Fibroblast of the aortic adventitia (primary cell): ENCODE measurements at regions not wholly inside any gene's neighbourhood (a gene's known extent, or its start where the extent isn't known, plus 50 kb on each side); places are given as distances from the start of the nearest gene placed in this dataset.
A peak's percentile ranks its signal among the peaks of the same experiment; 100 is the strongest.

Experiments used
- DNase-seq: peaks from one replicate; pipeline ENCODE4 v3.0.0-alpha.2; 2010; ENCODE audit warnings: low read depth
- H3K4me3 ChIP-seq: 2 replicates; pipeline ENCODE4 v1.5.1; 2011; ENCODE audit warnings: low read depth, mild to moderate bottlenecking, control low read depth, low read length, moderate library complexity
- TF ChIP-seq, protein P1 (sequence below): IDR thresholded peaks from 2 replicates; pipeline ENCODE4 v1.5.1; 2011; ENCODE audit warnings: mild to moderate bottlenecking, low read length, control low read depth, inconsistent platforms; ENCODE audit not compliant: insufficient read depth

DNA sequence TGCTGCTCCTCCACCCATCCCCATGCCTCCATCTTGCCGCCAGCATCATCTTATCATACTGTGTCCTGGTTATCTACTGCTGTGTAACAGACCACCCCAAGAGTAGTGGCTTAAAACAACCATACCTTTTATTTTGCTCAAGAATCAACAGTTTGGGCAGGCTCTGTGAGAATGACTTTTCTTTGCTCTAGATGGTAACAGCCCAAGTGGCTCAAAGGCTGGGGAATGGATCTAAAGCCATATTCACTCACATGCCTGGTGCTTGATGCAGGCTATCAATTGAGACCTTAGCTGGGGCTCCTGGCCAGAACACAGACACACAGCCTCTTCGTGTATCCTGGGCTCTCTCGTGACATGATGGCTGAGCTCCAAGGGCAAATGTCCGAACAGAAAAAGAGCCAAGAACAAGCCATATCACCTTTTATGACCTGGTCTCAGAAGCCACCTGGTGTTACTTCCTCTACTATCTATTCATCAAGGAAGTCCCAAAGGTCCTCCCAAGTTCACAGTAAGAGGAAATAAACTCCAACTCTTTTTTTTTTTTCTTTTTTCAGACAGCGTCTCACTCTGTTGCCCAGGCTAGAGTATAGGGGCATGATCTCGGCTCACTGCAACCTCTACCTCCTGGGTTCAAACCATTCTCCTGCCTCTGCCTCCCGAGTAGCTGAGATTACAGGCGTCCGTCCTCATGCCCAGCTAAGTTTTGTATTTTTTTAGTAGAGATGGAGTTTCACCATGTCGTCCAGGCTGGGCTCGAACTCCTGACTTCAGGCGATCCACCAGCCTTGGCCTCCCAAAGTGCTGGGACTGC is 159.3 kb upstream of the JARID2 start:
- DNase-seq = no peak
- TF ChIP-seq, protein P1, sequence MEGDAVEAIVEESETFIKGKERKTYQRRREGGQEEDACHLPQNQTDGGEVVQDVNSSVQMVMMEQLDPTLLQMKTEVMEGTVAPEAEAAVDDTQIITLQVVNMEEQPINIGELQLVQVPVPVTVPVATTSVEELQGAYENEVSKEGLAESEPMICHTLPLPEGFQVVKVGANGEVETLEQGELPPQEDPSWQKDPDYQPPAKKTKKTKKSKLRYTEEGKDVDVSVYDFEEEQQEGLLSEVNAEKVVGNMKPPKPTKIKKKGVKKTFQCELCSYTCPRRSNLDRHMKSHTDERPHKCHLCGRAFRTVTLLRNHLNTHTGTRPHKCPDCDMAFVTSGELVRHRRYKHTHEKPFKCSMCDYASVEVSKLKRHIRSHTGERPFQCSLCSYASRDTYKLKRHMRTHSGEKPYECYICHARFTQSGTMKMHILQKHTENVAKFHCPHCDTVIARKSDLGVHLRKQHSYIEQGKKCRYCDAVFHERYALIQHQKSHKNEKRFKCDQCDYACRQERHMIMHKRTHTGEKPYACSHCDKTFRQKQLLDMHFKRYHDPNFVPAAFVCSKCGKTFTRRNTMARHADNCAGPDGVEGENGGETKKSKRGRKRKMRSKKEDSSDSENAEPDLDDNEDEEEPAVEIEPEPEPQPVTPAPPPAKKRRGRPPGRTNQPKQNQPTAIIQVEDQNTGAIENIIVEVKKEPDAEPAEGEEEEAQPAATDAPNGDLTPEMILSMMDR = no peak
- H3K4me3 ChIP-seq = no peak overlapping the region

DNA sequence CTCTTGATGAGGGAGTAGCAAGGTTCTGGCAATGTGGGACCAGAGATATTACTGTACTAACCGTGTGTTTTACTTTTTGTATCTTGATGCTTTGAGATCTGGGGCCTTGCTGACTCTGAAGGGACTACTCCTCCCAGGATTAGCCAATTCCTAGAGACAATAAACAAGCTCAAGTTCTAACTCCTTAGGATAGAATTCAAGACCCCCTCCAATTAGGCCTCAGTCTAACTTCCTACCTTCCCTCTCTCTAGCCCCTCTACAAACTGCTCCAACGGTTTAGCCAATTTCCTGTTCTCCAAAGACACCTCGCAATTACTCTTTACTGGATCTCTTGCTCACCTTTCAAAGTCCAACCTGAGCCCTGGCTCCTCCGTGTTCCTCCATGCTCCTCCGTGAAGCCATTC is 158.7 kb upstream of the JARID2 start:
- DNase-seq = no peak
- TF ChIP-seq, protein P1 = no peak
- no peak overlapping the region for H3K4me3 ChIP-seq

DNA sequence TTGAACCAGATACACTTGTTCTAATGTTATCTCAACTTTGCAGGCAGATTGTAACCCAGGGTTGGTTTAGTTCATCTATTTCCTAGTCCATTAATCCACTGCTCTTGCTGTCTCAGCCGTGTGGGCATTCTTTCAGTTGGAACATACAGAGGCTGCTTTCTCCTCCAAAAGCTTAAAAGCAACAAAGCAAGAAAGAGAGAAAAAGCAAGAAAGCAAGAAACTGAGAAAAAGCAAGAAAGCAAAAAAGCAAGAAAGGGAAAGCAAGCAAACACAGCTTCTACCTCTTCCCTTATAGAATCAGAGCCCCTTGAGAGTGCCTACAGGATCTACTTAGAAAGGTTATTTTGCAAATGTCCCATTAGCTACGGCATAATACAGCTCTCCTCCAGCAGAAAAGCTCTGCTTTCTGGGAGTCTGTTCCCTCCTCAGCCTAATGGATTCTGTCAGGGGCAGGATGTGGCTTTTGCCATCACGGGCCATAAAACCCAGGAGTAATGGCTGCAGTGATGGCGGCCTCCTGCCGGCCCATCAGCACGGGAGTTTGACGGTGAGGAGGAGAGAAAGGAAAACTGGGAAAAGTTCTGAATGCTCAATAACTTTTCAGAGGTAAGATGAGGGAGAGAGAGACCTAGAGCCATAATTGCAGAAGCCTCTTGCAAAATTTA is 156.8 kb upstream of the JARID2 start:
- TF ChIP-seq, protein P1 = no peak
- DNase-seq = no peak
- H3K4me3 ChIP-seq = no peak overlapping the region

DNA sequence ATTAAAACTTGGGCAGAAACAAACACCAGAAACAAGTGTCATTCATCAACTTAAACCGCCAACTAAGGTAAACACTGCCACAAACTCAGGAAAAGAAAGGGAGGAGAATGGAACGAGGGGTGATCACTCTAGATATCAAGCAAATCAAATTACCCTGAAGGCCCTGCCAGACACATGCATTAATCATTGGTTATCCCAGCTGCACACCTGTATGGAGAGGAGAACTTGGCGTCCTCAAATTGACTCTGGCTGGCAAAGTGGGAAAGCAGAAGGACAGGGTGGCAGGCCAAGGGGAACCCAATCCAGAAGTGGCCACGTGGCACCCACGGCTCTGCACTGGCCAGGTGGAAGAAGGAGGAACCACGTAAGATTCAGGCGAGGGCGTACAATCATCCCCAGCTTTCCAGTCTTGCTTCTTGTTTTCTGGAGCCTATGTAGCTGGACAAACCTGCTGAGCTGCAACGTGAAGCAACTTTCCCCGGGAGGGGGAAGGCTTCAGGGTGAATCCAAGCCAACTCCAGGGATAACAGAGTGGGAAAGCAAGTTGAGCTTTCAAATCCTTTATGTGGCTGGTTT is 156.2 kb upstream of the JARID2 start:
- TF ChIP-seq, protein P1 = no peak
- no peak for DNase-seq
- H3K4me3 ChIP-seq = no peak overlapping the region

DNA sequence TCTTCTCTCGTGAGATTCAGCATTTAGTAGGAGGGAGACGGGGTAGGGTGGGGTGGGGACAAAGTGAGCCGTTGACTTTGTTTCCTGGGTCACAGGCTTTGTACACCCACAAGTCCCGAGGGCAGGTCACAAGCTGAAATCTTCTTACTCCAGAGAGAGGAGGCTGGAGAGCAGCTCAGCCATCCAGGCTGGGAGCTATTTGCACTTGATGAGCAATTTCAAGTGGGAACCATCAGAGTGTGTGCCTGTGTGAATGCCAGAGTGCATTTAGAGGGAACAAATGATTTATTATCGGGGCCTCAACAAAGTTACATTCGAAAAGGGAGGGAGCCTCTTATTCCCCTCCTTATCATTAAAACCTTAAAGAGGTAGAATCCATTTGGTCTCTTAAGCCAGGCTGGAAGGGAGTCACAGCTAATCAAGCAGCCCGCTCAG is 155.7 kb upstream of the JARID2 start:
- DNase-seq = peak; percentile 11
- TF ChIP-seq, protein P1 = no peak
- H3K4me3 ChIP-seq = no peak overlapping the region

DNA sequence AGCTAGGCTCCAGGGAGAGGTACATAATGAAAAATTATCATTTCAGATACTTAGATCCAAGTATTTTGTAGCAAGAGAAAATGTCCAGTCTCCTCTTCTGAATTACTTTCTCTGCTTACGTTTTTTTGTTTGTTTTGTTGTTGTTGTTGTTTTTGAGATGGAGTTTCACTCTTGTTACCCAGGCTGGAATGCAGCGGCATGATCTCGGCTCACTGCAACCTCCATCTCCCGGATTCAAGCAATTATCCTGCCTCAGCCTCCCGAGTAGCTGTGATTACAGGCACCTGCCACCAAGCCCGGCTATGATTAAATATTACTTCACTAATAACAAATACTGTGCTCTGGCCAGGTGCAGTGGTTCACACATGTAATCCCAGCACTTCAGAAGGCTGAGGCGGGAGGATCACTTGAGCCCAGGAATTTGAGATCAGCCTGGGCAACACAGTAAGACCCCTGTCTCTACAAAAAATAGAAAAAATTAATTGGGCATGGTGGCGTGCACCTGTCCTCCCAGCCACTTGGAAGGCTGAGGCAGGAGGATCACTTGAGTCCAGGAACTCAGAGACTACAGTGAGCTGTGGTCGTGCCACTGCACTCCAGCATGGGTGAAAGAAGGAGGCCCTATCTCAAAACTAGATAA is 155.0 kb upstream of the JARID2 start:
- TF ChIP-seq, protein P1 = no peak
- H3K4me3 ChIP-seq = no peak overlapping the region
- DNase-seq = no peak
